AG04450 (cell line): ENCODE measurements at regions not wholly inside any gene's neighbourhood (a gene's known extent, or its start where the extent isn't known, plus 50 kb on each side); places are given as distances from the start of the nearest gene placed in this dataset.

Experiments used
- CTCF ChIA-PET: fragments of 300-600, 350-600 bp; formaldehyde crosslinking; extraction: SDS; loops from one replicate; lab custom pipeline; 2022; ENCODE audit warnings: antibody characterized with exemption, inconsistent platforms; lab: Charles Lee
- POLR2A ChIA-PET: fragments of 350-600 bp; formaldehyde crosslinking; extraction: SDS; loops from one replicate; lab custom pipeline; 2021; ENCODE audit warnings: antibody characterized with exemption, inconsistent platforms; lab: Yijun Ruan, JAX
- DNase-seq: peaks from one replicate; pipeline ENCODE4 v3.0.0-alpha.2; 2011; ENCODE audit warnings: low read depth, low spot score
- H3K27ac ChIP-seq: one replicate; pipeline ENCODE4 v1.5.1; 2012; ENCODE audit warnings: low read depth, low read length, control low read depth
- H3K27me3 ChIP-seq: one replicate; pipeline ENCODE4 v1.6.0; 2012; ENCODE audit warnings: low read length; ENCODE audit not compliant: control insufficient read depth, insufficient read depth
- H3K4me3 ChIP-seq: 2 replicates; pipeline ENCODE4 v1.5.1; 2011; ENCODE audit warnings: mild to moderate bottlenecking, low read depth, low read length, control low read depth
- H3K9me3 ChIP-seq: 2 replicates; pipeline ENCODE4 v1.5.1; 2012; ENCODE audit warnings: low read length; ENCODE audit not compliant: control insufficient read depth, insufficient read depth
- CTCF ChIP-seq: IDR thresholded peaks from 2 replicates; pipeline ENCODE4 v1.5.1; 2011; ENCODE audit warnings: low read depth, low read length, control low read depth, inconsistent platforms

- Histone ChIP-seq H3K27me3 (no peaks in the 10 kb centered on the region), H3K4me3 (no peak overlapping the region), H3K9me3 (no peaks in the 10 kb centered on the region), H3K27ac (no peak overlapping the region)
- ChIA-PET POLR2A (no interaction called here), CTCF (interaction anchor here (1.5 kb wide), 1 partner anchor 19 kb away, joined by 7 read pairs; no protein-coding TSS in a partner anchor)
- TF ChIP-seq CTCF, result no peak
- DNase-seq, result no peak
Observed at GRCh38 chr3:8282541-8283165, 219.0 kb upstream of the LMCD1 start.

GRCh38 chr3:8283193-8283592, 218.4 kb upstream of the LMCD1 start:
- Histone ChIP-seq H3K4me3 (no peak overlapping the region), H3K27me3 (no peaks in the 10 kb centered on the region), H3K9me3 (no peaks in the 10 kb centered on the region), H3K27ac (no peak overlapping the region)
- TF ChIP-seq CTCF, result no peak
- POLR2A ChIA-PET, result no interaction called here
- CTCF ChIA-PET, result interaction anchor here (1.3 kb wide), 1 partner anchor 19 kb away, joined by 4 read pairs; no protein-coding TSS in a partner anchor
- no peak for DNase-seq

GRCh38 chr3:8286086-8286485, 215.5 kb upstream of the LMCD1 start:
- ChIA-PET POLR2A (no interaction called here), CTCF (no interaction called here)
- no peak for TF ChIP-seq CTCF
- no peaks in the 10 kb centered on the region for H3K9me3 ChIP-seq
- H3K27ac ChIP-seq, result no peak overlapping the region
- DNase-seq, result no peak
- H3K27me3 ChIP-seq, result no peaks in the 10 kb centered on the region
- H3K4me3 ChIP-seq, result no peak overlapping the region

- Histone ChIP-seq H3K4me3 (no peak overlapping the region), H3K27me3 (no peaks in the 10 kb centered on the region), H3K27ac (no peak overlapping the region), H3K9me3 (no peaks in the 10 kb centered on the region)
- TF ChIP-seq CTCF, result no peak
- CTCF ChIA-PET, result no interaction called here
- no peak for DNase-seq
- POLR2A ChIA-PET, result no interaction called here
Observed at GRCh38 chr3:8286749-8287148, 214.9 kb upstream of the LMCD1 start.

DNA sequence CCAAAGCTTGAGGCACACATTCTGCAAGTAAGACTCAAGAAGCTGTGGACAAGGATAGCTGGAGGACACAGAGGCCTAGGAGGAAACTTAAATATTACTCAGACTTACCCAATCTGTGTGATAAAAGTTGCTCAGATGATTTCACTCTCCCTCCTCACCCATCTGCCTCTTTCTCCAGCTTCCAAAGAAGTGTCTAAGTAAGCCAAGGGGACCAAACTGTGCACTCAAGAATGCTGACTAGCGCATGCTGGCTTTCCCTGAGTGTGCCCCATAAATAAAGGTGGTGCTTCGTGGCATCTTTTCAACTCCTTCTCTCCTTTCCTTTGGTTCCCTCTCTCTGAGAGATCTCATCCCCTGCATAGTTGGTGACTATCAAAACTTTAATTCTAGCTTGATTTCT, 211.0 kb upstream of the LMCD1 start:
- Histone ChIP-seq H3K27me3 (no peaks in the 10 kb centered on the region), H3K9me3 (no peaks in the 10 kb centered on the region), H3K4me3 (no peak overlapping the region), H3K27ac (no peak overlapping the region)
- TF ChIP-seq CTCF, result no peak
- DNase-seq, result no peak
- ChIA-PET POLR2A (no interaction called here), CTCF (interaction anchor here (0.6 to 3.5 kb wide), 3 partner anchors 7 to 49 kb away, joined by 4 to 18 read pairs (median 9); no protein-coding TSS in a partner anchor)
